Activated T-cell treated with anti-CD3 and anti-CD28 coated beads for 4 hours (primary cell): ENCODE measurements at regions not wholly inside any gene's neighbourhood (a gene's known extent, or its start where the extent isn't known, plus 50 kb on each side); places are given as distances from the start of the nearest gene placed in this dataset.

Experiments
- DNase-seq: peaks from one replicate; pipeline ENCODE4 v3.0.0-alpha.2; 2020

DNA sequence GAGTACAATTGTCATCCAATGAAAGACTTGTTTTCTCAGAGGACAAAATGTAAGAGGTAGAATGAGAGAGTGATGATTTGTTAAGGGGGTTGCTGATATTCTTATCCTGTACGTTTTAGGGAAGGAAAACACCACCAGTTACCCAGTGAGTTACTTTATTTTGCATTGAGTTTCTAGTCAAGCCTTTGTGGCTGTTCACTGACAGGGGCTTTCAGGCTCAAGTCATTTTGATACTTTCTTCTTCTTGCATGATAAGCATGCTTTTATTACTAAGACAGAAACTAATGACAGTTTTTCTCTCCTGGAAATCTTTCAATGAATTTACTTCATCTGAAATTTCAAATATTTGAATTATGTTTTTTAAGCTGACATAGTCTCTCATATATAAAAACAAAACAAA lies 710.2 kb upstream of the POM121L12 start:
- DNase-seq: no peak

GRCh38 chr7:52323202-52323746 lies 712.2 kb upstream of the POM121L12 start:
- DNase-seq: no peak

- no peak for DNase-seq
These were observed 714.8 kb upstream of the POM121L12 start for GRCh38 chr7:52320610-52321009.

DNA sequence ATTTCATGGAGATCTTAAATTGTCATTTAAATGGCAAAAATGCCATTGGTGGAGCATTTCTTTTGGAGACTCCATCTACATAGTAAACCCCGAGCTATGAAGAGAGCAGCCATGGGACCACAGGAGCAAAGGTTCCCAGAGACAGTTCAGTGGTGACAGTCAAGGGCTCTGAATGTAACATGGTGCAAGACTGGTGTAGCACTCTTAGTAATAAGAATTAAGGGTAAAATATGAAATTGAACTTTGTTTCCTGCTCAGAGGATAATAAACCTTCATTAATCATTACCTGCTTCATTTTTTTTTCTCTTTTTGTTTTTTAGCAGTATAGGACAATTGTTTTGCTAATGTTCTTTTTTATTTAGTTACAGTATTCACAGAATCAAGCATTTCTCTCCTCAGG lies 717.5 kb upstream of the POM121L12 start:
- DNase-seq: no peak

GRCh38 chr7:52311886-52312285 lies 723.5 kb upstream of the POM121L12 start:
- no peak for DNase-seq

DNA sequence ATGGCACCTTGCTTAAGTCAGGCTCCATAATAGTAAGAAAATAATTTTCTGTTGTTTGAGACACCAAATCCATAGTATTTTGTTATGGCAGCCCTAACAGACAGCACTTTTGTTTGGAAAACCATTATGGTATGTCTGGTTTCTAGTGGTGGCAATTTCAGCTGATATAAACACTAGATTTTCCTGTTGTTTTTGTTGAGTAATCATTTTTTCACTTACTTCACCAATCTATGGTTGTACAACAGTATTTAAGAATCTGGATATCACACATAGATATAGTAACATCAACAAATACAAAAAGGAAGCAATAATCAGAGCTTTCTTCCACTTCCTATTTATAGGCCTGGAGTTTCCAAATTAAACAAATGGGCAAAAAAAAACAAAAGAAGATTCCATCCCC lies 725.8 kb upstream of the POM121L12 start:
- no peak for DNase-seq

DNA sequence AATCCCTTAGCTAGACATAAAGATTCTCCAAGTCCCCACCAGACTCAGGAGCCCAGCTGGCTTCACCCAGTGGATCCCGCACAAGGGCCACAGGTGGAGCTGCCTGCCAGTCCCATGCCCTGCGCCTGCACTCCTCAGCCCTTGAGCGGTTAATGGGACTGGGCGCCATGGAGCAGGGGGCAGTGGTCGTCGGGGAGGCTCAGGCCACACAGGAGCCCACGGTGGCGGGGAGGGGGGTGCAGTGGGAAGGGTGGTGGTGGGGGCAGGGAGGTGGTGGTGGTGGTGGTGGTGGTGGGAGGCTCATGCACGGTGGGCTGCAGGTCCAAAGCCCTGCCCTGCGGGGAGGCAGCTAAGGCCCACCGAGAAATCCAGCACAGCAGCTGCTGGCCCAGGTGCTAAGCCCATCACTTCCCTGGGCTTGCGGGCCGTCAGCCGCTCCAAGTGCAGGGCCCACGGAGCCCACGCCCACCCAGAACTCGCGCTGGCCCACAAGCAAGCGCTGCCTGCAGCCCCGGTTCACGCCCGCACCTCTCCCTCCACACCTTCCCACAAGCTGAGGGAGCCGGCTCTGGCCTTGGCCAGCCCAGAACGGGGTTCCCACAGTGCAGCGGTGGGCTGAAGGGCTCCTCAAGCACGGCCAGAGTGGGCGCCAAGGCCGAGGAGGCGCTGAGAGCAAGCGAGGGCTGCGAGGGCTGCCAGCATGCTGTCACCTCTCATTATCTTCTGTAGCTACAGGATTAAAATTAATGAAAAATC lies 732.5 kb upstream of the POM121L12 start:
- DNase-seq: no peak

- DNase-seq: no peak
These were observed 738.3 kb upstream of the POM121L12 start for GRCh38 chr7:52297128-52297527.

GRCh38 chr7:52294942-52295341 lies 740.5 kb upstream of the POM121L12 start:
- DNase-seq: no peak

- no peak for DNase-seq
These were observed 746.2 kb upstream of the POM121L12 start for GRCh38 chr7:52289247-52289646.

- DNase-seq: no peak
These were observed 747.7 kb upstream of the POM121L12 start for GRCh38 chr7:52287698-52288097.

DNA sequence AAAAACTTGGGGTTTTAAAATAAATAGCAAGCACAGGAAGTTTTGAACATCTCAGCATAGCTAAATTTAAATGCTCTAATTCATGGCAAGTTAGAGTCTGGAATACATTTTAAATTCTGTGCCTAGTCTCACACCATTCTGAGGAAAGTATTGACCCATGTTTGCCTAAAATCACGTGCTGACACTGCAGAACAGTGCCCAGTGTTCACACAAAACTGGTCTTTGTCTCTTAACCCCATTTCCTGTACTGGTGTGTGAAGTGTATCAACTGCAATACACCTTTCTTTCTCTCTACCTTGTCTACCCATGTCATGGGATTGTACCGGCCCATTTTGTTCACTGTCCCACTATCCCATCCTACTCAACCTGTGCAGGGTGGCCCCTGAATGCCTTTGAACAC lies 749.7 kb upstream of the POM121L12 start:
- DNase-seq: no peak

DNA sequence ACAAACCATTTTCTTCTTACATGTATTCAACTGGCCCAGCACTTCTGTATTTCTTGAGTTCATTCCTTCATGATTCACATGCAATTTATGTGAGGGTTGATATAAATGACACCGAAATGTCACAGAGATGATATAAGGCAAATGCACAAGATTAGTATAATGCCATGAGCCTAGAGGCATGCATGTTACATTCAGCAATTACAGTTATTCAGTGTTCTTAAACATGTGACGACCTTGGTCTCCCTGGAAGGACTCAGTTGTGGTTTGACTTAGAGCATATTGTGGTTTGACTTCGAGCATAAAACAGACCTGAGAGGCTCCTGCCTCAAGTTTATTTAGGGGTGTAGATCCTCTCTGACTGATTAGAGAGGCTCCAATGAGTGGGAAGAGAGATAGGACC lies 752.1 kb upstream of the POM121L12 start:
- DNase-seq: no peak

- DNase-seq: no peak
These were observed 761.5 kb upstream of the POM121L12 start for GRCh38 chr7:52273685-52274610.

DNA sequence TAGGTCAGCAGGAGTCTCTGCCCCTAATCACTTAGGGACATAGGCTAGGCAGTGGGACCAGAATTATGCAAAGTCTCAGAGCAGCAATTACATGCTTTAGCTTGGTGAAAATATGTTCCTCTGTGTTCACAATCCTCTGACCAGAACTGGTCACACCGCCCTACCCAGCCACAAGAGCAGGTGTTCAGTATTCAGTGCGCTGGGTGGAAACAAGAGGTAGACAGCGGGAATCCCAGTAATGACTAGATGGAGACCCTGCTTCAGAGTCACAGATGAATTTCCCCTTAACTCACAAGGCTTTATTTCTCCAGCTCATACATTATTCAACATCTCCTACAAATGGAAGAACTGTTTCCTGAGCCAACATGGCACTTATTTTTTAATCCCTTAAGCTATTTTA lies 763.7 kb upstream of the POM121L12 start:
- no peak for DNase-seq

DNA sequence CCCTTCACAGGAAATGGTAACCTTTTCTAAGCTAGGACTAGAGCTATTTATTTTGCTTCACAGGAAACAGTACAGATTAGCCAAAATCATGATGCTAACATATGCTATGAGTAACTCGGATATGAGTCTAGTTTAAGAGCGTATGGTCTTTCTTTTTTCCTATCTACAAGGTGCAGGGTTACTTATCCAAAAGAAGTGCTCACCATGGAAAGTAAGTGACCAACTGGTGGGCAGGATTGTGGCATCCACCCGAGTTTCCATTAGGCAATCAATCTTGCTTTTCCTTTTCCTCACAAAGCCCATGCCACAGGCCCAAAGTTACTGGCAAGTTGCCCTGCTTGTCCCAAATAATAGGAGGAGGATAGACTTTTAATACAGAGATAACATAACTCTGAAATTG lies 765.1 kb upstream of the POM121L12 start:
- no peak for DNase-seq

GRCh38 chr7:52269669-52270068 lies 765.8 kb upstream of the POM121L12 start:
- DNase-seq: no peak

- DNase-seq: no peak
These were observed 774.4 kb upstream of the POM121L12 start for GRCh38 chr7:52261057-52261456.

- no peak for DNase-seq
These were observed 775.3 kb upstream of the POM121L12 start for GRCh38 chr7:52260046-52260665.

GRCh38 chr7:52257890-52258289 lies 777.5 kb upstream of the POM121L12 start:
- no peak for DNase-seq

GRCh38 chr7:52254396-52255010 lies 780.9 kb upstream of the POM121L12 start:
- no peak for DNase-seq

GRCh38 chr7:52253953-52254352 lies 781.5 kb upstream of the POM121L12 start:
- no peak for DNase-seq

- no peak for DNase-seq
These were observed 785.7 kb upstream of the POM121L12 start for GRCh38 chr7:52249741-52250140.
